ENCODE measurements at regions not wholly inside any gene's neighbourhood (a gene's known extent, or its start where the extent isn't known, plus 50 kb on each side); places are given as distances from the start of the nearest gene placed in this dataset.

DNA sequence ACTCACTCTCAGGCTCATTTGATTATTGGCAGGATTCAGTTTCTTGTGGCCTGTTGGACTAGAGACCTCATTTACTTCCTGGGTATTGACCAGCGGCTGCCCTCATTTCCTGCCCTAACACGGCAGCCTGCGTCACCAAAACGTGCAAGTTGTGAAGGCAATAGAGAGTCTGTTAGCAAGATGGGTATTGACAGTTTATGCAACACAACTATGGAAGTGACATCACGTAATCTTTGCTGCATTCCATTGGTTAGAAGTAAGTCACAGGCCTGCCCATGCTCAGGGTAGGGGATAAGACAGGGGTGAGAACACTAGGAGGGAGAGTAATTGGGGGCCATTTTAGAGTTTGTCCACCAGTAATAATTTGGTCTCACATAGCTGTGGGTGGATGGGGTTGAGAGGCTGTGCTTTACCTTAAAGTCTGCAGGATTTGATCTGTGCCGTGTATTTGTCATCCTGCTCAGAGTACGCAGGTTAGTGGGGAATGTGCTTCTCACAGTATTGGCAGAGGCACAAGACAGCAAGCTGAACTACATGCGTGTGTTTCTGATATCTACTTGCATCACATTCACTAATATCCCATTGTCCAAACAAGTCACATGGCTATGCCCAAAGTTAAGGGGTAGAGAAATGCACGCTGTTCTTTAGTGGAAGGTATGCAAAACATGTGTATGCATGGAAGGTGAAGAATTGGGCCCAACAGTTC, 83.3 kb downstream of the EDEM1 start:
- 91% methylated on average over 9 of the region's 9 CpGs for WGBS

DNA sequence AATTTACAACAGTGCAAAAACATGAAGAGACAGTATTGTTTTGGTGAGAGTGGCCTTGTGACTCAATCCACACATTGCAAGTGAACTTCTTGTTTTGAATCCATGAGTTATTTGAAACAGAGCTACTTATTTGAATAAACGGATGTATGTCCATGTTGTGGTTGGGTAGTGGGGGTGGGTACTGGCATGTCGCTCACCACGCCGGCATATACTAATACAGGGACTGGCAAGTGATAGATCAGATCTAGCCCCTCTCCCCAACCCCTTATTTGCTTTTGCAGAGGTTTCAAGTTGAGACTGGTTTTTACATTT, 83.8 kb downstream of the EDEM1 start:
- no peaks in the 10 kb centered on the region for H3K36me3 ChIP-seq (ENCODE audit: control insufficient read depth in 2 of 2, insufficient read depth in 2 of 2, low read length in 1 of 2)
- 96% methylated on average over 4 of the region's 4 CpGs for WGBS
- H3K27ac ChIP-seq (ENCODE audit: low read depth in 1 of 2, low read length in 1 of 2) = no peak overlapping the region

More for the DNA sequence above, 83.3 kb downstream of the EDEM1 start:
- H3K36me3 ChIP-seq (ENCODE audit: control insufficient read depth in 2 of 2, insufficient read depth in 2 of 2, low read length in 1 of 2) = no peaks in the 10 kb centered on the region
- H3K27me3 ChIP-seq (ENCODE audit: control insufficient read depth in 2 of 2, insufficient read depth in 1 of 2, low read length in 1 of 2) = no peaks in the 10 kb centered on the region
- no peaks in the 10 kb centered on the region for H3K9me3 ChIP-seq (ENCODE audit: control insufficient read depth in 2 of 2, insufficient read depth in 1 of 2, low read length in 1 of 2)
- no peak overlapping the region for H3K27ac ChIP-seq (ENCODE audit: low read depth in 1 of 2, low read length in 1 of 2)
- no peak for DNase-seq (ENCODE audit: low read depth in 6 of 9, low spot score in 9 of 9)
- H3K4me1 ChIP-seq (ENCODE audit: control insufficient read depth in 2 of 2, insufficient read depth in 2 of 2, low read length in 2 of 2) = no peaks in the 10 kb centered on the region
- H3K4me3 ChIP-seq (ENCODE audit: low read length in 2 of 2) = no peak overlapping the region

DNA sequence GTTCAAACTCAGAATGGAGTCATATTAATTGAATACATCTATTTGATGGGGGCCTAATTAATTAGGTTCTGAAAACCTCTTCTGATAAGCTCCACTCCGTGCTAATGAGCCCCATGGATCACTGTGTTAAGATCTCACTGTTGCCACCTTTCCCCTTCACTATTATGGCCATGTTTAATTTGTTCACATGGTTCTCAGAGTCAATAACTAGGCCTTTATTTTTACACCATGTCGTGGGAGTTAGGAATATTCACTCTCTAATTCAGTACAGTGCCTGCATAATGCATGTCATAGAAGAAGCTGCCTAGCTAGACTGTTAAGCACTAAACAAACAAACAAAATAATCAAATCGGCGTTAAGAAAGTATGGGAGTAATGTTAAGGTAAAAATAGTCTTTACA, 84.9 kb downstream of the EDEM1 start:
- H3K36me3 ChIP-seq (ENCODE audit: control insufficient read depth in 2 of 2, insufficient read depth in 2 of 2, low read length in 1 of 2) = no peaks in the 10 kb centered on the region
- H3K4me1 ChIP-seq (ENCODE audit: control insufficient read depth in 2 of 2, insufficient read depth in 2 of 2, low read length in 2 of 2) = no peaks in the 10 kb centered on the region
- WGBS = 95% methylated on average over 4 of the region's 4 CpGs

More for the DNA sequence above, 83.8 kb downstream of the EDEM1 start:
- Histone ChIP-seq H3K9me3 (ENCODE audit: control insufficient read depth in 2 of 2, insufficient read depth in 1 of 2, low read length in 1 of 2) (no peaks in the 10 kb centered on the region), H3K4me3 (ENCODE audit: low read length in 2 of 2) (no peak overlapping the region), H3K4me1 (ENCODE audit: control insufficient read depth in 2 of 2, insufficient read depth in 2 of 2, low read length in 2 of 2) (no peaks in the 10 kb centered on the region), H3K27me3 (ENCODE audit: control insufficient read depth in 2 of 2, insufficient read depth in 1 of 2, low read length in 1 of 2) (no peaks in the 10 kb centered on the region)
- no peak for DNase-seq (ENCODE audit: low read depth in 6 of 9, low spot score in 9 of 9)

DNA sequence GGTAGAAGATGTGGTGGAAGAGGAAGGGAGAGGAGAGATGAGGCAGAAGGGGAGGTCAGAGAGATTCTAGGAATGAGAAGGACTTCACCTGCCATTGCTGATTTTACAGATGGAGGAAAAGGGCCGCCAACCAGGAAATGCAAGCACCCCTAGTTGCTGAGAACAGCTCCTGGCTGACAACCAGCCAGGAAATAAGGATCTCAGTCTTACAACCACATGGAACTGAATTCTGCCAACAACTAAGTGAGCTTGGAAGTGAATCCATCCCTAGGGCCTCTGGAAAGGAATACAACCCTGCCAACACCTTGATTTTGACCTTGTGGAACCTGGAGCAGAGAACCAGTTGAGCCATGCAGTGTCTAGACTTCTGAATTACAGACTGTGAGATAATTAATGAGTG, 86.6 kb downstream of the EDEM1 start:
- Histone ChIP-seq H3K27me3 (ENCODE audit: control insufficient read depth in 2 of 2, insufficient read depth in 1 of 2, low read length in 1 of 2) (no peaks in the 10 kb centered on the region), H3K4me3 (ENCODE audit: low read length in 2 of 2) (no peak overlapping the region), H3K27ac (ENCODE audit: low read depth in 1 of 2, low read length in 1 of 2) (no peak overlapping the region), H3K36me3 (ENCODE audit: control insufficient read depth in 2 of 2, insufficient read depth in 2 of 2, low read length in 1 of 2) (no peaks in the 10 kb centered on the region), H3K9me3 (ENCODE audit: control insufficient read depth in 2 of 2, insufficient read depth in 1 of 2, low read length in 1 of 2) (peaks cover 0 to 1% of the 10 kb centered on the region in 2 donors), H3K4me1 (ENCODE audit: control insufficient read depth in 2 of 2, insufficient read depth in 2 of 2, low read length in 2 of 2) (no peaks in the 10 kb centered on the region)
- no peak for DNase-seq (ENCODE audit: low read depth in 6 of 9, low spot score in 9 of 9)
- whole genome bisulfite sequencing = 95% methylated on average over 1 of the region's 1 CpG

More for the DNA sequence above, 84.9 kb downstream of the EDEM1 start:
- H3K9me3 ChIP-seq (ENCODE audit: control insufficient read depth in 2 of 2, insufficient read depth in 1 of 2, low read length in 1 of 2) = no peaks in the 10 kb centered on the region
- no peak overlapping the region for H3K4me3 ChIP-seq (ENCODE audit: low read length in 2 of 2)
- no peak for DNase-seq (ENCODE audit: low read depth in 6 of 9, low spot score in 9 of 9)
- no peak overlapping the region for H3K27ac ChIP-seq (ENCODE audit: low read depth in 1 of 2, low read length in 1 of 2)
- no peaks in the 10 kb centered on the region for H3K27me3 ChIP-seq (ENCODE audit: control insufficient read depth in 2 of 2, insufficient read depth in 1 of 2, low read length in 1 of 2)

DNA sequence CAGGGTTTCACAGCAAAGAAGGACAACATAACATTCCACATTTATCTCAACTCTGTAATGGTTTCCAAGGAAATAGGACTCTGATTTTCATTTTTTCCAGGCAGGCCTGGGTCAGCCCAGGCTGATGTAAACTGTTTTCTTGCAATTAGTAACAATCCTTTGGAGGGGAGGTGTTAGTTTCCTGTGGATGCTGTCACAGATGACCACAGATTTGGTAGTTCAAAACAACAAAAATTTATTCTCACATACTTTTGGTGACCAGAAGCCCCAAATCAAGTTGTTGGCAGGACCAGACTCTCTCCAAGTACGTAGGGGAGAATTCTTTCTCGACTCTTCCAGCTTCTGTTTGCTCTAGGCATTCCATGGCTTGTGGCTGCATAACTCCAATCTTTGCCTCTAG, 88.0 kb downstream of the EDEM1 start:
- H3K4me3 ChIP-seq (ENCODE audit: low read length in 2 of 2) = no peak overlapping the region
- 93% methylated on average over 2 of the region's 2 CpGs for WGBS
- H3K4me1 ChIP-seq (ENCODE audit: control insufficient read depth in 2 of 2, insufficient read depth in 2 of 2, low read length in 2 of 2) = no peaks in the 10 kb centered on the region
- no peak for DNase-seq (ENCODE audit: low read depth in 6 of 9, low spot score in 9 of 9)
- no peaks in the 10 kb centered on the region for H3K27me3 ChIP-seq (ENCODE audit: control insufficient read depth in 2 of 2, insufficient read depth in 1 of 2, low read length in 1 of 2)
- H3K27ac ChIP-seq (ENCODE audit: low read depth in 1 of 2, low read length in 1 of 2) = no peak overlapping the region
- H3K9me3 ChIP-seq (ENCODE audit: control insufficient read depth in 2 of 2, insufficient read depth in 1 of 2, low read length in 1 of 2) = peaks cover 0 to 1% of the 10 kb centered on the region in 2 donors
- no peaks in the 10 kb centered on the region for H3K36me3 ChIP-seq (ENCODE audit: control insufficient read depth in 2 of 2, insufficient read depth in 2 of 2, low read length in 1 of 2)

DNA sequence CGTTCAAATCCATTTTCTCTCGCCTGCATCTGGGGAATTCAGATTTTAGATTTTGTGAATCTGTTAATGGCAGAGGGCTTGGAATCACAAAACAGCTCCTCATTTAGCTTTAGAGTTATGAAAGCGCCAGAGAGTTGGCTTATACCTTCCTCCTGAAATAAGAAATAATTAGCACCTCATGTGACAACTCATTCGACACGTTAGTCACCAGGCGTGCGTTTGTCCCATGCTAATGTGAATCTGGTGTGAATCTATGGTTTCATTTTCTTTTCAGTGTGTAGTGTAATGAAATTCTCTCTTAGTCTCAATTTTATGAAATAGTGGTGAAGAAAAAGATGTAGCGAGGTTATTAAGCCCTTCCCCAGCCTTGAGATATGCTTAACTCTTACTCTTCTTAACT, 89.4 kb downstream of the EDEM1 start:
- no peak overlapping the region for H3K27ac ChIP-seq (ENCODE audit: low read depth in 1 of 2, low read length in 1 of 2)
- no peaks in the 10 kb centered on the region for H3K4me1 ChIP-seq (ENCODE audit: control insufficient read depth in 2 of 2, insufficient read depth in 2 of 2, low read length in 2 of 2)
- DNase-seq (ENCODE audit: low read depth in 6 of 9, low spot score in 9 of 9) = no peak
- H3K36me3 ChIP-seq (ENCODE audit: control insufficient read depth in 2 of 2, insufficient read depth in 2 of 2, low read length in 1 of 2) = no peaks in the 10 kb centered on the region
- no peaks in the 10 kb centered on the region for H3K27me3 ChIP-seq (ENCODE audit: control insufficient read depth in 2 of 2, insufficient read depth in 1 of 2, low read length in 1 of 2)
- WGBS = 96% methylated on average over 8 of the region's 8 CpGs
- H3K9me3 ChIP-seq (ENCODE audit: control insufficient read depth in 2 of 2, insufficient read depth in 1 of 2, low read length in 1 of 2) = peaks cover 0 to 1% of the 10 kb centered on the region in 2 donors
- H3K4me3 ChIP-seq (ENCODE audit: low read length in 2 of 2) = no peak overlapping the region

DNA sequence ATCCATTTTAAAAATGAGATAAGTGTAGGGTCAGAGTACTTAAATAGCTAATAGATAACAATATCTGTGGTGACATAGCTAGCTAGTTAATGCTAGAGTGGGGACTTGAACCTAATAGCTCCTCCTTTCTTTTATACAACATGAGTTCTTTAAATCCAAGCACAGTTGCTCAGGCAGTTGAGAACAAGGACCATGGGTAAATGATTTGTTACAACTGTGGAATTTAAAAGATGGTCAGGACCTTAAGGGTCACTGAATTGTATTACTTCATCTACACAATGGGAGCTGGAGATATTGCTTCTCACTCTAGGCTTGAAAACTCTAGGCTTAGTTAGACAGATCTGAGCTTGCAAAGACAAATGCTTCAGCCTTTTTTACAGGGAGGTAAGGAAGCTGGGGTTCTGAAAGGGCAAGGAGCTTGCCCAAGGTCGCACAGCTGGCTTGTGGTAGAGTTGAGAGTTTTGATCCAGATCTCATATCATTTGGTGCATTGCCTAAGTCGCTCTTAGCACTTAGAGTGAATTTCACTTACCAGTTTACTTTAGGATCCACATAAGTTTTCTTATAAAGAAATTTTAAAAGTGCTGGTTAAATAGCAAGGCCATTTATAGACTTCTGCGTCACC, 90.2 kb downstream of the EDEM1 start:
- 97% methylated on average over 3 of the region's 3 CpGs for WGBS
- DNase-seq (ENCODE audit: low read depth in 6 of 9, low spot score in 9 of 9) = no peak
- Histone ChIP-seq H3K4me3 (ENCODE audit: low read length in 2 of 2) (no peak overlapping the region), H3K27me3 (ENCODE audit: control insufficient read depth in 2 of 2, insufficient read depth in 1 of 2, low read length in 1 of 2) (no peaks in the 10 kb centered on the region), H3K27ac (ENCODE audit: low read depth in 1 of 2, low read length in 1 of 2) (no peak overlapping the region), H3K9me3 (ENCODE audit: control insufficient read depth in 2 of 2, insufficient read depth in 1 of 2, low read length in 1 of 2) (peaks cover 0 to 1% of the 10 kb centered on the region in 2 donors), H3K36me3 (ENCODE audit: control insufficient read depth in 2 of 2, insufficient read depth in 2 of 2, low read length in 1 of 2) (no peaks in the 10 kb centered on the region), H3K4me1 (ENCODE audit: control insufficient read depth in 2 of 2, insufficient read depth in 2 of 2, low read length in 2 of 2) (no peaks in the 10 kb centered on the region)

DNA sequence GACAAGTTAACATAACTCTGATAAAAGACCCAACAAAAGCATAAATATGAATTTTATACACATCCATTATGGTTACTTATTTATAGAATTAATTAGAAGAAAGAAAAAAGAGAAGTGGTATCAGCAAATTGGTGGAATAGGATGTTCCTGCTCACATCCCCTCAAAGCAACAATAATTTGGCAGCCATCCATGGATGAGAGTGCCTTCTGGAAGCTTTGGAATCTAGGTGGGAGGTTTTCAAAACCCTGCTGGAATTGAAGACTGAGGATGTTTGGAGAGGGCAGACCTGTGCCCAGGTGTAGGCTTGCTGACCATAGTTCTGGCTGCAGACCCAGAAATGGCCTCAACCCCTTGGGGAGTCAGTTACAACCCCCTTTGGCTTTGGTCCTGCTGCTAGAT, 91.2 kb downstream of the EDEM1 start:
- Histone ChIP-seq H3K9me3 (ENCODE audit: control insufficient read depth in 2 of 2, insufficient read depth in 1 of 2, low read length in 1 of 2) (peaks cover 0 to 1% of the 10 kb centered on the region in 2 donors), H3K4me3 (ENCODE audit: low read length in 2 of 2) (no peak overlapping the region), H3K36me3 (ENCODE audit: control insufficient read depth in 2 of 2, insufficient read depth in 2 of 2, low read length in 1 of 2) (no peaks in the 10 kb centered on the region), H3K27ac (ENCODE audit: low read depth in 1 of 2, low read length in 1 of 2) (no peak overlapping the region), H3K4me1 (ENCODE audit: control insufficient read depth in 2 of 2, insufficient read depth in 2 of 2, low read length in 2 of 2) (no peaks in the 10 kb centered on the region), H3K27me3 (ENCODE audit: control insufficient read depth in 2 of 2, insufficient read depth in 1 of 2, low read length in 1 of 2) (no peaks in the 10 kb centered on the region)
- no peak for DNase-seq (ENCODE audit: low read depth in 6 of 9, low spot score in 9 of 9)

DNA sequence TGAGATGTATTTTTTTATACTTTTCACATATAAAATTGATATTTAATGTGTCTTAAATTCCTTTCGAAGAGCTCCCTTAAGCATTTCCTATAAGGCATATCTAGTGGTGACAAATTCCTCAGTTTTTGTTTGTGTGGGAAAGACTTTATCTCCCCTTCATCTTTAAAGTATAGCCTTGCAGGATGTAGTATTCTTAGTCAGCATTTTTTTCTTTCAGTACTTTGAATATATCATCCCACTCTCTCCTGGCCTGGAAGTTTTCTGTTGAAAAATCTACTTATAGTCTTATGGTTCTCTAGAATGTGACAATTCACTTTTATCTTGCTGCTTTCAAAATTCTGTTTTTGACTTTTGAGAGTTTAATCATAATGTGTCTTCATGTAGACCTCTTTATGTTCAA, 95.2 kb downstream of the EDEM1 start:
- Histone ChIP-seq H3K9me3 (ENCODE audit: control insufficient read depth in 2 of 2, insufficient read depth in 1 of 2, low read length in 1 of 2) (peaks cover 1 to 6% of the 10 kb centered on the region in 2 donors), H3K27me3 (ENCODE audit: control insufficient read depth in 2 of 2, insufficient read depth in 1 of 2, low read length in 1 of 2) (no peaks in the 10 kb centered on the region), H3K4me1 (ENCODE audit: control insufficient read depth in 2 of 2, insufficient read depth in 2 of 2, low read length in 2 of 2) (no peaks in the 10 kb centered on the region), H3K36me3 (ENCODE audit: control insufficient read depth in 2 of 2, insufficient read depth in 2 of 2, low read length in 1 of 2) (no peaks in the 10 kb centered on the region), H3K27ac (ENCODE audit: low read depth in 1 of 2, low read length in 1 of 2) (no peak overlapping the region), H3K4me3 (ENCODE audit: low read length in 2 of 2) (no peak overlapping the region)
- 100% methylated on average over 1 of the region's 1 CpG for WGBS
- DNase-seq (ENCODE audit: low read depth in 6 of 9, low spot score in 9 of 9) = no peak
